ENCODE measurements at regions not wholly inside any gene's neighbourhood (a gene's known extent, or its start where the extent isn't known, plus 50 kb on each side); places are given as distances from the start of the nearest gene placed in this dataset.

DNA sequence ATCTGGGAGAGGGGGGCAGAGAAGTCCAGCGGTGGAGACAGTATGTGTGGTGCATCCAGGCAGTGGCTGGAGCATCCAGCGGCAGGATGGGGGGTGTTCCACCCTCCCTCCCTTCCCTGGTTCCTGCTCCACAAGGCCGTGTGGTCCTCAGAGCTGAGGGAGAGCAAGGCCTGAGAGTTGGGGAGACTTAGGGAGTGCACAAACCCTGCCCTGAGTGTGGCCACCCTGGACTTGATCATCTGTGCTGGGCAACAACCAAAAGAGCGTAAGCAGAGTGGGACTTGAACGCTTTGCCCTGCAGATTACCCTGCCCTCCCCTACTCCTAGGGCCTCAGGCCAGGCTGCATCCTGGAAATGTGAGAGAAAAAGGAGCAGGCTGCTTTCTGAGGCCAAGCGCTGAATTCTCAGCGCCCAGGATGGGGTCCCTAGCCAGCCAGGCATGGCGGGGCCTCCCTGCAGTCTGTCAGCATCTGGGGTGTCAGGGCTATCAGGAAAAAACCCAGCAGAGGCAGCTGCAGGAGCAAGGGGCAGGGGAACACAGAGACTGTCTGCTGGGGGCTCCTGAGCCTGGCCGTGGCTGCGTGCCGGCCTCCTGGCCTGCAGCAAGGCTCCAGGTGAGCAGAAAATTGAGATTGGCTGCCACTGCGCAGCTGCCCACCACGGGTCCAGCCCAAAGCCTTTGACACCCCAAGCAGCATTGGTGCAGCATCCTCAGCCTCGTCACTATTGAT is 266.2 kb downstream of the NPHP4 start:
- no peak overlapping the region for H3K4me3 ChIP-seq
- peaks cover 0 to 4% (median 0%) of the 10 kb centered on the region in 9 donors for H3K4me1 ChIP-seq
- ATAC-seq = no peak
- peaks cover 0 to 51% (median 4%) of the 10 kb centered on the region in 7 donors for H3K27me3 ChIP-seq
- WGBS, 2 donors = 62 to 69% methylated on average over 11 to 14 of the region's 14 CpGs
- H3K27ac ChIP-seq = no peak overlapping the region
- intact Hi-C loops (cut with DNase I) = loop anchor here in 1 of 10 donors (2.0 kb wide), 1 partner anchor 65 kb away; no protein-coding TSS in a partner anchor
- no peaks in the 10 kb centered on the region for H3K9me3 ChIP-seq
- no peak for DNase-seq
- TF ChIP-seq CTCF (IDR thresholded peaks at IDR 0.05) = no peak
- H3K36me3 ChIP-seq = no peaks in the 10 kb centered on the region

GRCh38 chr1:5725406-5725805 is 266.8 kb downstream of the NPHP4 start:
- ATAC-seq (peak in 2 of 8 donors; percentile 17 to 18), DNase-seq (no peak)
- Histone ChIP-seq H3K4me3 (no peak overlapping the region), H3K36me3 (no peaks in the 10 kb centered on the region), H3K4me1 (peaks cover 0 to 4% (median 0%) of the 10 kb centered on the region in 9 donors), H3K9me3 (no peaks in the 10 kb centered on the region), H3K27ac (no peak overlapping the region), H3K27me3 (peaks cover 0 to 52% (median 5%) of the 10 kb centered on the region in 7 donors)
- TF ChIP-seq CTCF (IDR thresholded peaks at IDR 0.05) = no peak
- intact Hi-C loops (cut with DNase I) = loop anchor here in 1 of 10 donors (2.0 kb wide), 1 partner anchor 65 kb away; no protein-coding TSS in a partner anchor
- WGBS, 2 donors = 84% methylated on average over 13 of the region's 13 CpGs

DNA sequence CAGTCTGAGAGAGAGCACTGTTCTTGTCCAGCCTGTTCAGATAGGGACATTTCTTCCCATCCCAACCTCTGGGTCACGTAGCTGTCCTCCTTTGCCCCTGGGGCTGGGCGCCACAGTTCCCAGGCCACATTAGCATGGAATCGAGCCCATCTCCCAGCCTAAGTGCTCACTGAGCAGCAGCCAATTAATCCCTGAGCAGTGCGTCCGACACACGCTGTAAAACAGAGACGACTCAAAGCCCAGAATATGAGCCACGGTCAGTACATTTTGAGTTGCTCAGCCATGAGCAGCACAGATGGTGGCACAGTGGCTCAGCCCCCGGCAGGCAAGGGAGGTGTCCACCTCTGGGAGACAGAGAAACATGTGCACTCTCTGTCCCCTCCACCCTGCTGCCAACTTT is 267.4 kb downstream of the NPHP4 start:
- 49 to 65% methylated on average over 9 of the region's 9 CpGs for WGBS, 2 donors
- TF ChIP-seq CTCF (IDR thresholded peaks at IDR 0.05) = no peak
- peaks cover 0 to 4% (median 0%) of the 10 kb centered on the region in 9 donors for H3K4me1 ChIP-seq
- ATAC-seq (peak in 5 of 8 donors; percentile 39 to 79 (median 68)), DNase-seq (peak in 1 of 2 donors; percentile 27)
- no peak overlapping the region for H3K4me3 ChIP-seq
- H3K27ac ChIP-seq = no peak overlapping the region
- intact Hi-C loops (cut with DNase I) = loop anchor here in 1 of 10 donors (2.0 kb wide), 1 partner anchor 64 kb away; no protein-coding TSS in a partner anchor
- H3K27me3 ChIP-seq = peaks cover 0 to 56% (median 5%) of the 10 kb centered on the region in 7 donors
- no peaks in the 10 kb centered on the region for H3K9me3 ChIP-seq
- no peaks in the 10 kb centered on the region for H3K36me3 ChIP-seq

DNA sequence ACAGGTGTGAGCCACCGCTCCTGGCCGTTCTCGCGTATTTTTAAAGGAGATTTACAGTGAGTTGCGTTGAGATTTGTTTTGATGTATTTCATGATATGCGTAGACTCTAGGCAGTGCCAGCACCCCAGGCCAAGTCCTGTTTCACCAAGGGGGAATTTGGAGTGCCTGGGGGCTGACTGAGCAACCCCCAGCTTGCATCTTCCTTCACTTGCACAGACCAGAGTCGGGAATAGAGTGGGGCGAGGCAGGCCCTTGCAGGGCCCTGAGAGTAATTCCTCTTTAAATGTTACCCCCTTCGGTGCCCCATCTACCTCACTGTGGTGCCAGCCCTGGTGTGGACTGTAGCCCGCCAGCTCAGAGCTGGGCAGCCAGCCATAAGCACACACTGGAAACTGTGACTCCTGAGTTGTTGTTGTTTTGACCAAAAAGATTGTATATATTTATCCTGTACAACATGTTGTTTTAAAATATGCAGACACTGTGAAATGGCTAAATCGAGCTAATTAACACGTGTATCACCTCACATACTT is 269.5 kb downstream of the NPHP4 start:
- intact Hi-C loops (cut with DNase I) = no loop called here
- H3K27ac ChIP-seq = no peak overlapping the region
- no peaks in the 10 kb centered on the region for H3K9me3 ChIP-seq
- H3K36me3 ChIP-seq = no peaks in the 10 kb centered on the region
- DNase-seq (no peak), ATAC-seq (peak in 3 of 8 donors; percentile 51 to 61 (median 61))
- WGBS, 2 donors = 78 to 85% methylated on average over 12 of the region's 12 CpGs
- H3K27me3 ChIP-seq = peaks cover 0 to 58% (median 6%) of the 10 kb centered on the region in 7 donors
- peaks cover 0 to 6% (median 0%) of the 10 kb centered on the region in 9 donors for H3K4me1 ChIP-seq
- H3K4me3 ChIP-seq = no peak overlapping the region
- TF ChIP-seq CTCF (IDR thresholded peaks at IDR 0.05) = no peak

All from heart right ventricle (tissue), 16 donors.